ENCODE measurements at regions not wholly inside any gene's neighbourhood (a gene's known extent, or its start where the extent isn't known, plus 50 kb on each side); places are given as distances from the start of the nearest gene placed in this dataset.
"Not testable (repeated sequence)": the region's sequence is repeated elsewhere in the genome, so short reads cannot be mapped to it uniquely, and the experiment has no call there.

DNA sequence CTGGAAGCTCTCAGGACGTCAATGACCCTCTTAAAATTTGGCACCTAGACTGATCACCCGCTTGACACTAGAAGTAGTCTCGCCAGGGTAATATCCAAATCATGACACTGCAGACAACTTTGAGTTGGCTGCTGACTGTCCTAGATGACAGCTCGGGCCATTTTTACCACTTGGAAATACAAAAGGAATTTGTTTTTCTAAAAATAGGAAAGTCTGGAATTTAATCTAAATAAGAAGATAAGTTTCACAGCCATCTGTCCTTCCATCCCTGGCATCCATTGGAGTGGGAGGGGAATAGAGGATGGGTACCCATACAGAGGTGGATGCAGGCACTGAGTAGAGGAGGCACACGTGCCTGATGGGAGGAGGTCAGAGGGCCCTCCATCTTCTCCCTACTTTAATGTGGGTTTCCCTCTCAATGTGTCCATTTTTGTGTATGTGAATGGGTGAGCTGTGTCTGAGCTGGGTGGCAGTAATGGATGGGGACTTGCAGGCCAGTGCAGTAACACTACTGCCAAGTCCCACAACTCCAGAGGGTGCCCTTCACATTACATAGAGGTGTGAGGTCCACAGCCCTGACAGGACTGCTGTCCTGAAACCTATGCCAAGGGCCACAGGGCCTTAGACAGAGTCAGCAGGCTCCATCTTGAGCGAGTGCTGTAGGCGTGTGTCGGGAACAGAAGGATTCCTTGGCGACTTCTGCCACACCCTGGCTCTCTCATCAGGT is 104.8 kb upstream of the IPO9 start:
- H3K9ac ChIP-seq (ENCODE audit: low read depth, low read length), result no peak overlapping the region
- H3K4me1 ChIP-seq (ENCODE audit: control insufficient read depth, insufficient read depth, low read length), result peaks cover 53% of the 10 kb centered on the region
- no peak overlapping the region for H3K4me2 ChIP-seq (ENCODE audit: low read length)
- H3K4me3 ChIP-seq (ENCODE audit: low read length), result no peak overlapping the region
- H3K36me3 ChIP-seq (ENCODE audit: insufficient read depth, low read length), result peaks cover 46% of the 10 kb centered on the region
- H3K27me3 ChIP-seq (ENCODE audit: control insufficient read depth, insufficient read depth, low read length), result no peaks in the 10 kb centered on the region
- no peaks in the 10 kb centered on the region for H3K9me3 ChIP-seq (replicated peaks; ENCODE audit: low read length)

DNA sequence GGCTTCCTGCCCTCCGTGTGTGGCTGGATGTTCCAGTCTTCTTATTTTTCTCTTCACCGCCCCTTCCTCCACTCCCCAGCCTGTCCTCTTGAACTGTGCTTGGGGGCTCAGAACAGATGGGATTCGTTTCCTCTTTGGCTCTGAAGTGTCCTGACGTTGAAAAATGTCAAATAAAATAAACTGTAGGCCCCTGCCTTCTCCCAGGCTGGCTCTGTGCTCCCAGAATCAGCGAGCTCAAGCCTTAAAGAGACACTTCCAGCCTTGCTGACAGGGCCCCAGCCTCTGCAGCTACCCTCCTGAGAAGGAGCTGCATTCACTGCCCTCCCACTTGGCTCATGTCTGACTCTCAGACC is 104.2 kb upstream of the IPO9 start:
- Histone ChIP-seq H3K27me3 (ENCODE audit: control insufficient read depth, insufficient read depth, low read length) (no peaks in the 10 kb centered on the region), H3K9me3 (replicated peaks; ENCODE audit: low read length) (no peaks in the 10 kb centered on the region), H3K36me3 (ENCODE audit: insufficient read depth, low read length) (peaks cover 41% of the 10 kb centered on the region), H3K4me3 (ENCODE audit: low read length) (no peak overlapping the region), H3K4me1 (ENCODE audit: control insufficient read depth, insufficient read depth, low read length) (peaks cover 48% of the 10 kb centered on the region), H3K4me2 (ENCODE audit: low read length) (no peak overlapping the region), H3K9ac (ENCODE audit: low read depth, low read length) (no peak overlapping the region)

DNA sequence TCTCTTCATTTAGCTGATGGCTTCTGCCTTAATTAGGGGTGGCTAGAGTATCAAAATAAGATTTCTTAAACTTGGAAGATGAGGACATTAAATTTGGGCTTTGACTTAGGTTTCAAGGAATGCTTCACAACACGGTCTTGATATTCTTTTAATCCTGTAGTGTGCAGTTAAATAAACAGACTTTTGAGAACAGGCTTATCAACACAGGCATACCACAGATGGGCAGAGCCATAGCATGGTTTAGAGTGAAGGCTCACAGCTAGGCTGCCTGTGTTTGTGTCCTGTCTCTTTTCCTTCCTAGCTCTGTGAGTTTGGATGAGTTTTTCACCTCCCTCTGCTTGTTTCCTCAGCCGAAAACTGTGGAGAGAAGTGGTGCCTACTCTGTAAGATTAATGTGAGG is 102.3 kb upstream of the IPO9 start:
- no peaks in the 10 kb centered on the region for H3K27me3 ChIP-seq (ENCODE audit: control insufficient read depth, insufficient read depth, low read length)
- H3K9me3 ChIP-seq (replicated peaks; ENCODE audit: low read length), result no peaks in the 10 kb centered on the region
- no peak overlapping the region for H3K9ac ChIP-seq (ENCODE audit: low read depth, low read length)
- H3K4me1 ChIP-seq (ENCODE audit: control insufficient read depth, insufficient read depth, low read length), result peaks cover 46% of the 10 kb centered on the region
- H3K4me2 ChIP-seq (ENCODE audit: low read length), result no peak overlapping the region
- H3K4me3 ChIP-seq (ENCODE audit: low read length), result no peak overlapping the region
- peaks cover 28% of the 10 kb centered on the region for H3K36me3 ChIP-seq (ENCODE audit: insufficient read depth, low read length)

DNA sequence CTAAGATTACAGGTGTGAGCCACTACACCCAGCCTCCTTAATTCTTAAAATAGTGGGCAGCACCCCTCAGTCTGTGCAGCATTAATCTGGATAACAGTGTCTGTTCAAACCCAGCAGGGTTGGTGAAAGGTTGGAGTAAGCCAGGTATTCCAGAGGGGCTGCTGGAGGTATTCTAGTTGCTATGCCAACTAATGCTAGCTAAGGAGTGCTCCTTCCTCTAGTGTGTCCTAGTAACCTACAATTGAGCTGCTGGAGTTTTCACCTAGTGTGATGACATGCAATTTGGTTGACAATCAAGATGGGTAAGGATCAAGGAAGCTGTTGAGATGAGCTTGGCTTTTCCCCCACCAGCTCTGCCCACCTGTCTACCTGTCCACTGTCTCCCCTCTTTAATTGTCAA is 100.2 kb upstream of the IPO9 start:
- H3K4me3 ChIP-seq (ENCODE audit: low read length), result no peak overlapping the region
- no peak overlapping the region for H3K4me2 ChIP-seq (ENCODE audit: low read length)
- H3K4me1 ChIP-seq (ENCODE audit: control insufficient read depth, insufficient read depth, low read length), result peaks cover 47% of the 10 kb centered on the region
- H3K9me3 ChIP-seq (replicated peaks; ENCODE audit: low read length), result no peaks in the 10 kb centered on the region
- H3K9ac ChIP-seq (ENCODE audit: low read depth, low read length), result no peak overlapping the region
- no peaks in the 10 kb centered on the region for H3K27me3 ChIP-seq (ENCODE audit: control insufficient read depth, insufficient read depth, low read length)
- peaks cover 23% of the 10 kb centered on the region for H3K36me3 ChIP-seq (ENCODE audit: insufficient read depth, low read length)

DNA sequence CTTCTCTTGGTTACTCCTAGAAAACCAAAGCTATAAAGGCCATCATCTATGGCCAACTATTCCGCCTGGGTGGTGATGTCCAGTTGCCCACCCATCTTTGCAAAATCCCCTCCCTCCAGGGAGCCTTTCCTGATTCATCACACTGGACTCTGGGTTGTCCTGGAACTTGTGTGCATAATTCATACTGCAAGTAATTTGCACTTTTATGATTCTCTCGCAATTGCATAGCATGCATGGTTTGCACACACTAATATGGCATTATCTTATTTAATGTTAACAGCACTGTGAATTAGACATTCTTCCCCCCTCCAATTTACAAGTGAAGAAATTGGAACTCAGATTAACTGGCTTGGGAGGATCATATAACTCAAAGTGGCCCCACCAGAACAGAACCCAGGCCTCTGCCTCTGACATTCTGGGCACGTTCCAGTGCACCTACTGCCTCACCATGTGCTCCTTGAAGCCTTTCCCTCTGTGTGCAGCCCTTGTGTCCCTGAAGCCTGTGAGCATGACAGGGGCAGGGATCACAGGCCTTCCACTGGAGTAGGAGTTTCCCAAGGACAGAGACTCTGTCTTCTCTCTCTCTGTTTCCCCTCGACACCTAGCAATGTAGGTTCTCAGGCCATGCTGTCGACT is 98.9 kb upstream of the IPO9 start:
- H3K9ac ChIP-seq (ENCODE audit: low read depth, low read length), result no peak overlapping the region
- H3K4me2 ChIP-seq (ENCODE audit: low read length), result no peak overlapping the region
- H3K27me3 ChIP-seq (ENCODE audit: control insufficient read depth, insufficient read depth, low read length), result no peaks in the 10 kb centered on the region
- peaks cover 34% of the 10 kb centered on the region for H3K4me1 ChIP-seq (ENCODE audit: control insufficient read depth, insufficient read depth, low read length)
- peaks cover 22% of the 10 kb centered on the region for H3K36me3 ChIP-seq (ENCODE audit: insufficient read depth, low read length)
- no peak overlapping the region for H3K4me3 ChIP-seq (ENCODE audit: low read length)
- no peaks in the 10 kb centered on the region for H3K9me3 ChIP-seq (replicated peaks; ENCODE audit: low read length)

DNA sequence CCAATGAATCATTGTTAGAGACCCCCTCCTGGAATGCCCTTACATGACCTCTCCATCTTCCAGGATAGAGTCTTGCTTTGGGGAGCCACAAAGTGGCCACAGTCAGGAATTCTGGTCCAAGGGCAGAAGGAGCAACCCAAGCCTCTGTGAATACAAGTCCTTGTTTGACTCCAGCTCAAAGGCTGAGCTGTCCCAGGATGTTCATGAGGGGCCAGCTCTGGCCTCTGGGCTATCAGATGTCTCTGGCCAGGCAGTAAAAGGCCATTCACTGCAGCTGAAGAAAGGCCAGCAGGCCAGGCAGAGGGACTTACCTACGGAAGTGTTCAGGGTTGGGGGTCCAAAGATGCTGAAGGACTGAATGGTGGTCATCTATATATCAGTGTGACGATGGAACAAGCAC is 98.3 kb upstream of the IPO9 start:
- Histone ChIP-seq H3K36me3 (ENCODE audit: insufficient read depth, low read length) (peaks cover 28% of the 10 kb centered on the region), H3K9me3 (replicated peaks; ENCODE audit: low read length) (no peaks in the 10 kb centered on the region), H3K27me3 (ENCODE audit: control insufficient read depth, insufficient read depth, low read length) (no peaks in the 10 kb centered on the region), H3K4me2 (ENCODE audit: low read length) (no peak overlapping the region), H3K9ac (ENCODE audit: low read depth, low read length) (no peak overlapping the region), H3K4me1 (ENCODE audit: control insufficient read depth, insufficient read depth, low read length) (peaks cover 33% of the 10 kb centered on the region), H3K4me3 (ENCODE audit: low read length) (no peak overlapping the region)

DNA sequence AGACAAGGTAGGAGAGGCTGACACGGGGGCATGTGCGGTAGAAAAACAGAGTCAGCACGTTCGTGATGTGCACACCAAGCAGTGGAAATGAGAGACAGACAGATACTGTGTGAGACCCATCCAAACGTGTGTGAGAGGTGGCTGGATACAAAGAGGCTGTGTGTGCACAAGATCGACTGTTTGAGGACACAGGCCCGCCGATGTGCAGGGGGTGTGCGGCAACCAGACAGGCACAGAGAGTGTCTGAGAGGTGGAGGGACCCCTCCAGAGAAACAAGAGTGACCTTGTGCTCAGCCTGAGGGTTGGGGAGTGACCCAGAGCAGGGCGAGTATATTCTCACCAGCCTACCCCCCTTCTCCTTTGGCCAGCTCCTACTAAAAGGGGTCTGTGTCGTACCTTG is 97.8 kb upstream of the IPO9 start:
- Histone ChIP-seq H3K4me3 (ENCODE audit: low read length) (no peak overlapping the region), H3K9ac (ENCODE audit: low read depth, low read length) (no peak overlapping the region)

DNA sequence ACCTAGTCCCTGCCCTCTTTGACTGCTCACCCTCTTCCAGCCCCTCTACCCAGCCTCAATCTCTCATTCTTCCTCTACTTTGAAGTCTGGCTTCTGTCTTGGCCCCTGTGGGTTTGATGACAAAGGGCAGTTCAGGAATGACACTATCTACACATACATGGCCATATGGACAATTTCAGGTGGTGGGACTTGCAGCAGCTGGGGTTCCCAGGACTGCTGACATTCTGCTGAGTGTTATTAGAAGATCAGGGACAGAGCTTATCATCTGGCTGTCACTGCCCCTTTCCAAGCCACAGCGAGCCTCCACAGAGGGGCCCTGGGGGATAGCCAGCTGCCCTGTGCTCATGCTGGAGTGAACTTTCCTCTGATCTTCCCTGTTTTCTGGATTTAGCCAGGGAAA is 97.4 kb upstream of the IPO9 start:
- Histone ChIP-seq H3K36me3 (ENCODE audit: insufficient read depth, low read length) (peaks cover 36% of the 10 kb centered on the region), H3K4me2 (ENCODE audit: low read length) (no peak overlapping the region), H3K27me3 (ENCODE audit: control insufficient read depth, insufficient read depth, low read length) (no peaks in the 10 kb centered on the region), H3K9ac (ENCODE audit: low read depth, low read length) (no peak overlapping the region), H3K9me3 (replicated peaks; ENCODE audit: low read length) (no peaks in the 10 kb centered on the region), H3K4me1 (ENCODE audit: control insufficient read depth, insufficient read depth, low read length) (peaks cover 41% of the 10 kb centered on the region), H3K4me3 (ENCODE audit: low read length) (no peak overlapping the region)

More for the DNA sequence above, 97.8 kb upstream of the IPO9 start:
- Histone ChIP-seq H3K4me2 (ENCODE audit: low read length) (no peak overlapping the region), H3K27me3 (ENCODE audit: control insufficient read depth, insufficient read depth, low read length) (no peaks in the 10 kb centered on the region), H3K36me3 (ENCODE audit: insufficient read depth, low read length) (peaks cover 33% of the 10 kb centered on the region), H3K9me3 (replicated peaks; ENCODE audit: low read length) (no peaks in the 10 kb centered on the region), H3K4me1 (ENCODE audit: control insufficient read depth, insufficient read depth, low read length) (peaks cover 36% of the 10 kb centered on the region)

DNA sequence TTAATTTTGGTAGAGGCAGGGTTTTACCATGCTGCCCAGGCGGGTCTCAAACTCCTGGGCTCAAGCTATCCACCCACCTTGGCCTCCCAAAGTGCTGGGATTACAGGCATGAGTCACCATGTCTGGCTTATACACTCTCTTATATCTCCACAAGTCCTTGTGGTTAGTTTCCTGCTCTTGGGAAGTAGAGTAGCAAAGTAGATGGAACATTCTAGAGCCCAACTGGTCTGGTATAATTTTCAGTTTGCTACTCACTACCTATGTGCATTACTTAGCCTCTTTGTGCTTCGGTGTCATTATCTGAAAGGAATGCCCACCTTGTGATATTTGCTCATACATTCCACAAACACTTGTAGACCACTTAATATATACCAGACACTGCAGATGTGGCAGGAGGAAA is 96.6 kb upstream of the IPO9 start:
- Histone ChIP-seq H3K27me3 (ENCODE audit: control insufficient read depth, insufficient read depth, low read length) (no peaks in the 10 kb centered on the region), H3K9me3 (replicated peaks; ENCODE audit: low read length) (no peaks in the 10 kb centered on the region), H3K36me3 (ENCODE audit: insufficient read depth, low read length) (peaks cover 35% of the 10 kb centered on the region), H3K4me3 (ENCODE audit: low read length) (no peak overlapping the region), H3K4me2 (ENCODE audit: low read length) (no peak overlapping the region), H3K4me1 (ENCODE audit: control insufficient read depth, insufficient read depth, low read length) (peaks cover 42% of the 10 kb centered on the region), H3K9ac (ENCODE audit: low read depth, low read length) (no peak overlapping the region)

DNA sequence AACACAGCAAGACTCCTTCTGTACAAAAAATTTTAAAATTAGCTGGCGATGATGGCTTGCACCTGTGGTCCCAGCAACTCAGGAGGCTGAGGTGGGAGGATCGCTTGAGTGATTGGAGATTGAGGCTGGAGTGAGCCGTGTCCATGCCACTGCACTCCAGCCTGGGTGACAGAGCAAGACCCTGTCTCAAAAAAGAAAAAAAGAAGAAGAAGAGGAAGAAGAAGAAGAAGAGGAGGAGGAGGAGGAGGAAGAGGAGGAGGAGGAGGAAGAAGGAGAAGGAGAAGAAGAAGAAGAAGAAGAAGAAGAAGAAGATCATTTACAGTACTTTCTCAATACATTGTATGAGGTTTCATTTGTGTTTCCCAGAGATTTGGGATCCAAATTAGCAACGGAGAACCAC is 94.7 kb upstream of the IPO9 start:
- Histone ChIP-seq H3K4me1 (ENCODE audit: control insufficient read depth, insufficient read depth, low read length) (peaks cover 61% of the 10 kb centered on the region), H3K36me3 (ENCODE audit: insufficient read depth, low read length) (peaks cover 29% of the 10 kb centered on the region)
- not testable (repeated sequence) for H3K9me3 ChIP-seq (replicated peaks; ENCODE audit: low read length); H3K4me3 ChIP-seq (ENCODE audit: low read length); H3K27me3 ChIP-seq (ENCODE audit: control insufficient read depth, insufficient read depth, low read length); H3K9ac ChIP-seq (ENCODE audit: low read depth, low read length); H3K4me2 ChIP-seq (ENCODE audit: low read length)

DNA sequence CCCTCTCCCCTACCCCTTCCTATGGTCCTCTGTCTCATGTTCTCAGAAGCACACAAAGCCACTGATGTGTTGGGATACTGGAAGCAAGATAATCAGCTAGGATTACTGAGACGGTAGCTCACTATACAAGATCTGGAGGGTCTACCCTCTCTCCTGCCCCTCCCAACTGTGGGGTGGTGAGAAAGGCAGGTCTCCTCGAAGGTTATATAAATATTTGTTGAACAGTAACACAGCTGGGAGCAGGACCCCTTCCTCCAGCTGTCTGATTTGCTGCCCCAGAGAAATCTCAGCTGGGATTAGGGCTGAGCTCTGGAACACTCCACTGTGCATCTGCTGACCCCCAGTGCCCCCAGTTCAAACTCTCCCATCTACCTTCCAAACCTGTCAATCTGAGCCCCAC is 94.2 kb upstream of the IPO9 start:
- H3K4me1 ChIP-seq (ENCODE audit: control insufficient read depth, insufficient read depth, low read length), result peaks cover 67% of the 10 kb centered on the region
- no peaks in the 10 kb centered on the region for H3K27me3 ChIP-seq (ENCODE audit: control insufficient read depth, insufficient read depth, low read length)
- H3K4me3 ChIP-seq (ENCODE audit: low read length), result no peak overlapping the region
- no peak overlapping the region for H3K4me2 ChIP-seq (ENCODE audit: low read length)
- peaks cover 29% of the 10 kb centered on the region for H3K36me3 ChIP-seq (ENCODE audit: insufficient read depth, low read length)
- no peaks in the 10 kb centered on the region for H3K9me3 ChIP-seq (replicated peaks; ENCODE audit: low read length)
- H3K9ac ChIP-seq (ENCODE audit: low read depth, low read length), result no peak overlapping the region

DNA sequence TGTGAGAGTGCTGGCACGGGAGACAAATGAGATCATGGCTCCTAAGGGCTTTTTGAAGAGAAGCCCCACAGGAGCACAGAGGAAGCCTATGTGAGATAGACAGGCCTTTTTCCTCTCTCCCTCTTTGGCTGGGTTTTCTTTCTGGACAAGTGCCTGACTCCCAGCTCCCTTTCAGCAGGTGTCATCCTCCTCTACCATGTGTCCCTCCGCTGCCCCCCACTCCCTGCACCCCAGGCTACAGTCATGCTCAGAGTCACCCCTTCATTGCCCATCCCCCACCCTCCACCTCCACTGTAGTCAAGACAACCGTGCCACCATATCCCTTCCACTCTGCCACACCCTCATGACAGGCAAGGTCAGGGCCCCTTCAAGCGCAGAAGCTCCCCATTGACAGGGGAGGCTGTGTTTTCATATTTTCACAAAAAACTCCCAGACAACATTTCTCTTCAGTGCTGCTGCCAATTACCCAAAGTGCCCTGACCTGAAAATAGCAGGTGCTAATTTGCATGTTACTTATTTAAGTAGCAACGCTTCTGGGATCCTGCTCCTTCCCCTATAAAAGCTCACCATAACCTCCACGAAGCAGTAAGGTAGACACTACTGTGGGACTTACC is 92.1 kb upstream of the IPO9 start:
- Histone ChIP-seq H3K36me3 (ENCODE audit: insufficient read depth, low read length) (peaks cover 29% of the 10 kb centered on the region), H3K9ac (ENCODE audit: low read depth, low read length) (peak overlapping the region; percentile 17), H3K4me3 (ENCODE audit: low read length) (no peak overlapping the region), H3K27me3 (ENCODE audit: control insufficient read depth, insufficient read depth, low read length) (no peaks in the 10 kb centered on the region), H3K4me1 (ENCODE audit: control insufficient read depth, insufficient read depth, low read length) (peaks cover 63% of the 10 kb centered on the region), H3K9me3 (replicated peaks; ENCODE audit: low read length) (no peaks in the 10 kb centered on the region), H3K4me2 (ENCODE audit: low read length) (no peak overlapping the region)

Data from skeletal muscle satellite cell (primary cell).